OCI-LY1 (cell line): ENCODE measurements at regions not wholly inside any gene's neighbourhood (a gene's known extent, or its start where the extent isn't known, plus 50 kb on each side); places are given as distances from the start of the nearest gene placed in this dataset.

Experiments used
- EZH2 ChIP-seq: fragments of 200-600 bp; sonication (generic), shearing (Covaris generic); IDR thresholded peaks from 2 replicates; pipeline ENCODE4 v1.8.0; 2017; ENCODE audit warnings: borderline replicate concordance, mixed run types, mild to moderate bottlenecking, antibody characterized with exemption, low read length, moderate library complexity, mixed read lengths
- TF ChIP-seq, protein P1 (sequence below): fragments of 200-600 bp; sonication (generic), shearing (Covaris generic); IDR thresholded peaks from 2 replicates; pipeline ENCODE4 v1.5.1; 2017; ENCODE audit warnings: mild to moderate bottlenecking, antibody characterized with exemption, low read length, moderate library complexity, mixed read lengths

DNA sequence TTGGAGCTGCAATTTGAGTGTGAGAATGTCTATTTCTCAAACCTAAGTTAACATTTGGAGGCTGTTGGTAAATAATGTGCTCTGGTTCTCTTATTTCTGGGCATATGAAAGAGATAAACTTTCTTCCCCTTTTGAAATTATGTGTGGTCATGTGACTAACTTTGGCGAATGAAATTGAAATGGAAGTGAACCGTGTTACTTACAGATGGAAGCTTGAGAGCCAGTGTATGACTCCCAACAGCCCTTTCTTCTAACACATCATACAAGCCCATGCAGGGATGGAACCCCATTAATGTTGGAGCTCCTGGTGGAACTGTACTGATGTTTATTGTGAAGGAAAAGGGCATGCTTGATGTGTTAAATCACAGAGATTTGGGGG, 725.8 kb downstream of the TSN start:
- TF ChIP-seq, protein P1, sequence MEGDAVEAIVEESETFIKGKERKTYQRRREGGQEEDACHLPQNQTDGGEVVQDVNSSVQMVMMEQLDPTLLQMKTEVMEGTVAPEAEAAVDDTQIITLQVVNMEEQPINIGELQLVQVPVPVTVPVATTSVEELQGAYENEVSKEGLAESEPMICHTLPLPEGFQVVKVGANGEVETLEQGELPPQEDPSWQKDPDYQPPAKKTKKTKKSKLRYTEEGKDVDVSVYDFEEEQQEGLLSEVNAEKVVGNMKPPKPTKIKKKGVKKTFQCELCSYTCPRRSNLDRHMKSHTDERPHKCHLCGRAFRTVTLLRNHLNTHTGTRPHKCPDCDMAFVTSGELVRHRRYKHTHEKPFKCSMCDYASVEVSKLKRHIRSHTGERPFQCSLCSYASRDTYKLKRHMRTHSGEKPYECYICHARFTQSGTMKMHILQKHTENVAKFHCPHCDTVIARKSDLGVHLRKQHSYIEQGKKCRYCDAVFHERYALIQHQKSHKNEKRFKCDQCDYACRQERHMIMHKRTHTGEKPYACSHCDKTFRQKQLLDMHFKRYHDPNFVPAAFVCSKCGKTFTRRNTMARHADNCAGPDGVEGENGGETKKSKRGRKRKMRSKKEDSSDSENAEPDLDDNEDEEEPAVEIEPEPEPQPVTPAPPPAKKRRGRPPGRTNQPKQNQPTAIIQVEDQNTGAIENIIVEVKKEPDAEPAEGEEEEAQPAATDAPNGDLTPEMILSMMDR: no peak
- TF ChIP-seq EZH2: no peak
